22Rv1 (cell line): ENCODE measurements at regions not wholly inside any gene's neighbourhood (a gene's known extent, or its start where the extent isn't known, plus 50 kb on each side); places are given as distances from the start of the nearest gene placed in this dataset.

Experiments
- CTCF ChIP-seq: fragments of 450-650 bp; IDR thresholded peaks from 2 replicates; pipeline ENCODE4 v1.5.1; 2017; ENCODE audit warnings: mild to moderate bottlenecking
- ZFX ChIP-seq: fragments of 450-650 bp; IDR thresholded peaks from 2 replicates; pipeline ENCODE4 v1.6.1; 2017; ENCODE audit warnings: antibody characterized with exemption, borderline replicate concordance

DNA sequence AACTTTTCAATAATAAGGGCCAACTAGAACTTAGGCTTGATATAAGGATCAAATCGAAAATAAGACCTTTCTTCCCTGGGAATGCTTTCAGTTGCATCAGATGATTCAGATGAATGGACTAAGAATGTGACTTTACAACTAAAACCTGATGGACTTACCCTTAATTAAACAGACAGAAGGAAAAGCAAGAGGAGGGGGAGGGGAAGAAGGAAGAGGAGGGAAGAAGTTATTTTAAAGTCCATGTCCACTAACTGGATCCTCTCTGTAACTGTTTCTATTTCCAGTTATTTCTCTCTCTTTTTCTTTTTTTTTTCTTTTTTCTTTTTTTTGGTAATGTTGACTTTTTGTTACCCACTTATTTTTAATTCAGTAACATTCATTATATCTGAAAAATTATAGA, 486.0 kb downstream of the MAFB start:
- TF ChIP-seq CTCF, result no peak
- no peak for TF ChIP-seq ZFX
